PFSK-1 (cell line): ENCODE measurements at regions not wholly inside any gene's neighbourhood (a gene's known extent, or its start where the extent isn't known, plus 50 kb on each side); places are given as distances from the start of the nearest gene placed in this dataset.

Source experiments
- FOXP2 ChIP-seq: optimal IDR thresholded peaks from 2 replicates; pipeline ENCODE3; 2011; ENCODE audit warnings: borderline replicate concordance, control low read depth, inconsistent platforms; ENCODE audit not compliant: insufficient read depth; ENCODE audit errors: extremely low read length, extremely low read depth
- POLR2AphosphoS5 ChIP-seq: IDR thresholded peaks from 2 replicates; pipeline ENCODE4 v1.6.1; 2012; ENCODE audit warnings: low read depth, mild to moderate bottlenecking, control low read depth, low read length, moderate library complexity
- SIN3A ChIP-seq: IDR thresholded peaks from 2 replicates; pipeline ENCODE4 v1.6.1; 2012; ENCODE audit warnings: mild to moderate bottlenecking, low read length, moderate library complexity, borderline replicate concordance; ENCODE audit not compliant: insufficient read depth
- TAF1 ChIP-seq: IDR thresholded peaks from 2 replicates; pipeline ENCODE4 v1.6.1; 2012; ENCODE audit warnings: low read length, control low read depth, borderline replicate concordance; ENCODE audit not compliant: insufficient read depth
- TF ChIP-seq, protein P1 (sequence below), 2 experiments: IDR thresholded peaks; 2 replicates each; pipeline versions ENCODE4 v1.6.1 to v1.8.0; 2011 to 2012; ENCODE audit warnings: low read depth in 2 of 2, low read length in 2 of 2, control low read depth in 1 of 2, inconsistent platforms in 1 of 2, mild to moderate bottlenecking in 1 of 2, moderate library complexity in 1 of 2; ENCODE audit not compliant: insufficient read depth in 1 of 2

DNA sequence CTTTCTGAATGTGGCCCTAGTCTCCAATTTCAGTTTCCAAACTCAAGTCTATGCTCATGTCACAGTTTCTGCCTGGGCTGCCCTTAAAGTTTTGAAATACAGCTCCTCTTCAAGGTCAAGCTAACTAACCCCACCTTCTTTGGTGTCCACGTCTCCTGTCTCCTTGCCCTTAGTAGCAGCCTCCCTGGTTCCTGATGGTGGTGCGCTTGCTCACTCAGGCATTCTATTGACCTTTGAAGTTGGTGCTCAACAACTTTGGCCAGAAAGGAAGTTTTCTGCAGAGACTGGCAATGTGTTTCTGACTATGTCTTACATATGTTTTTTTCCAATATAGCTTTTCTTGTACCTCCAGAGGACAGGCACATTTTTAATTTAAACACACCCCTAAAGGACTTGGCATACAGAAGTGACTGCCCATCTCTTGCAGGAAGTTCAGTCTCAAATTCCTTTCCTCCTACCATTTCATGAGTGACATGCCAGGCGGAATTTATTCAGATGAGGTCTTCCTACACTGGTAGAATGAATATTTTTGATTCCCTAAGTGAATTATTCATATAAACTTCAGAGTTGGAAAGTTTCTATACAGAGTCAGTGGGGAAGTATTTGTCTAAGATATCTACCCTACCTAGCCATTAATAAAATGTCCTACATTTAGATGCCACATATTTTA is 364.3 kb upstream of the USP24 start:
- no peak for TF ChIP-seq TAF1
- TF ChIP-seq POLR2AphosphoS5: no peak
- TF ChIP-seq, protein P1, sequence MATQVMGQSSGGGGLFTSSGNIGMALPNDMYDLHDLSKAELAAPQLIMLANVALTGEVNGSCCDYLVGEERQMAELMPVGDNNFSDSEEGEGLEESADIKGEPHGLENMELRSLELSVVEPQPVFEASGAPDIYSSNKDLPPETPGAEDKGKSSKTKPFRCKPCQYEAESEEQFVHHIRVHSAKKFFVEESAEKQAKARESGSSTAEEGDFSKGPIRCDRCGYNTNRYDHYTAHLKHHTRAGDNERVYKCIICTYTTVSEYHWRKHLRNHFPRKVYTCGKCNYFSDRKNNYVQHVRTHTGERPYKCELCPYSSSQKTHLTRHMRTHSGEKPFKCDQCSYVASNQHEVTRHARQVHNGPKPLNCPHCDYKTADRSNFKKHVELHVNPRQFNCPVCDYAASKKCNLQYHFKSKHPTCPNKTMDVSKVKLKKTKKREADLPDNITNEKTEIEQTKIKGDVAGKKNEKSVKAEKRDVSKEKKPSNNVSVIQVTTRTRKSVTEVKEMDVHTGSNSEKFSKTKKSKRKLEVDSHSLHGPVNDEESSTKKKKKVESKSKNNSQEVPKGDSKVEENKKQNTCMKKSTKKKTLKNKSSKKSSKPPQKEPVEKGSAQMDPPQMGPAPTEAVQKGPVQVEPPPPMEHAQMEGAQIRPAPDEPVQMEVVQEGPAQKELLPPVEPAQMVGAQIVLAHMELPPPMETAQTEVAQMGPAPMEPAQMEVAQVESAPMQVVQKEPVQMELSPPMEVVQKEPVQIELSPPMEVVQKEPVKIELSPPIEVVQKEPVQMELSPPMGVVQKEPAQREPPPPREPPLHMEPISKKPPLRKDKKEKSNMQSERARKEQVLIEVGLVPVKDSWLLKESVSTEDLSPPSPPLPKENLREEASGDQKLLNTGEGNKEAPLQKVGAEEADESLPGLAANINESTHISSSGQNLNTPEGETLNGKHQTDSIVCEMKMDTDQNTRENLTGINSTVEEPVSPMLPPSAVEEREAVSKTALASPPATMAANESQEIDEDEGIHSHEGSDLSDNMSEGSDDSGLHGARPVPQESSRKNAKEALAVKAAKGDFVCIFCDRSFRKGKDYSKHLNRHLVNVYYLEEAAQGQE (IDR thresholded peaks at IDR 0.05; ENCODE audit: insufficient read depth in 1 of 2, low read depth in 2 of 2, low read length in 2 of 2): no peak
- no peak for TF ChIP-seq FOXP2
- TF ChIP-seq SIN3A: no peak

- no peak for TF ChIP-seq POLR2AphosphoS5
- TF ChIP-seq SIN3A: no peak
- TF ChIP-seq TAF1: no peak
- TF ChIP-seq, protein P1 (IDR thresholded peaks at IDR 0.05; ENCODE audit: insufficient read depth in 1 of 2, low read depth in 2 of 2, low read length in 2 of 2): no peak
- no peak for TF ChIP-seq FOXP2
Observed at GRCh38 chr1:55578646-55579045, 363.5 kb upstream of the USP24 start.

GRCh38 chr1:55575571-55576279 is 360.6 kb upstream of the USP24 start:
- TF ChIP-seq SIN3A (no peak), TAF1 (no peak), FOXP2 (no peak), POLR2AphosphoS5 (no peak)
- TF ChIP-seq, protein P1 (IDR thresholded peaks at IDR 0.05; ENCODE audit: insufficient read depth in 1 of 2, low read depth in 2 of 2, low read length in 2 of 2): no peak

DNA sequence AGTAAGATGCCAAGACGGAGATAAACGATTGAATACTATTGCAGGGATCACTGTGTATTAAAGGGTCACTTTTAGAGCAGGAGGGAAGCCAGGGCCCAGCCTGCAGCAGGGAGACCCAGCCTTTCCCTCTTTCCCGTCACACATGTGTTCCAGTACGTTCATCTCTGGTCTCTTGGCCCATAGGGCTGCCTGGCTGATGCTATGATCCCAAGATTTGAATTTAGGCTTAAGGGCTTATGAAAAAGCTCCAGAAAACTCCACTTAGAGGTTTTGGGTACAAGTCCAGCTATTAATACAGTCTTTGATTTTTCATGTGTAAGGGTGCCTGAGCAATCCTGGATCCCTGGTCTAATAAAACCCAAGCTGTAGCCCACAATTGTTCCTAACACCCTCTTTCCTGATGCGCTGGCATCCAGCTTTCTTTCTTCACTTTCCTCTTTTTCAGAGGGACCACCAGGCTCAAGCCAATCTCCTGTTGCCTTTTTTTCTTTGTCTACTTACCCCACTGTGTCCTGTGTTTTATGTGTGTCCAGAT is 359.6 kb upstream of the USP24 start:
- TF ChIP-seq POLR2AphosphoS5 (no peak), TAF1 (no peak), FOXP2 (no peak), SIN3A (no peak)
- TF ChIP-seq, protein P1 (IDR thresholded peaks at IDR 0.05; ENCODE audit: insufficient read depth in 1 of 2, low read depth in 2 of 2, low read length in 2 of 2): no peak
